ENCODE measurements at regions not wholly inside any gene's neighbourhood (a gene's known extent, or its start where the extent isn't known, plus 50 kb on each side); places are given as distances from the start of the nearest gene placed in this dataset.

DNA sequence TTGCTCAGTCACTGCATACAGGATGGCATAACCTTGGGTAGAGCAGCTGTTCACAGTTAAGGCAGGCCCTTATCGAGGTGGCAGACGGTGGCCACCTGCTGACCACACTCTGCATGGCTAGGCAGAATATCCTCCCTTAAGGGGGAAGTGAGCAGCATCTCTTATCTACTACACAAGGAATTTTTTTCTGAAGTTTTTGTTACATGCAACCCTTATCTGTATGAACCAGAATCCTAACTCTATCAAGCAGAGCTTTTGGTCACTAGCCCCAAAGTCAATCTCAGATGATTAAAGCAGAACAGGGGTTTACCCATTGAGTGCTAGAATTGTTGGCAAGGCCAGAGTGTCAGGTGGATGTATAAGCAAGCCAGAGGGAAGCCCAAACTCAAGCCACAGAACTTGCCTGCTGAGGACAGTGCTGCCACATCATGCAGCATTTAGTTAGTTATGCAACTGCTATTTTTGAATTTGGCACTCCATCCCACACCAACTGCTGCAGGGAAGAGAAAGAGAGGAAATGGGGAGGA, 192.8 kb downstream of the TBX5 start:
- DNase-seq (ENCODE audit: low read depth, low spot score) = no peak
- H3K4me3 ChIP-seq (ENCODE audit: low read length) = no peak overlapping the region

DNA sequence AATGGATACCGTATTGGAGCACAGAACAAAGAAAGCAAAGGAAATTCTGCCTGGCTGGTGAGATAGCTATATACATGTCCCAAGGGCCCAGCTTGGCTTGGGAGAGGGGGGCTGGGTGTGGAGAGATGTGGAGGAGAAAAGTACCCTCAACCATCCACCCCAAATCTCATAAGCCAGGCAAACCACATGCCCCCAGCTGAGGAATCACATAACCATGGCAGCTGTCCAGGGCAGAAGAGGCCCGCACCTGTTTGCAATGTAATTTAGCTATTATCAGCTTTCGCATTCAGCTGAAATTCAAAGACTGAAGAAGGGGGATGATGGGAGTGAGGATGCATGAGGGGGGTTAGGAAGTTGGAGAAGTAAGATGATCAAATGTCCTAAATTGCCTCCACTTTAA, 196.1 kb downstream of the TBX5 start:
- no peak for DNase-seq (ENCODE audit: low read depth, low spot score)
- H3K4me3 ChIP-seq (ENCODE audit: low read length) = no peak overlapping the region

- no peak for DNase-seq (ENCODE audit: low read depth, low spot score)
Observed at GRCh38 chr12:114206525-114206924, 199.4 kb downstream of the TBX5 start.

GRCh38 chr12:114201794-114202193, 204.2 kb downstream of the TBX5 start:
- no peak for DNase-seq (ENCODE audit: low read depth, low spot score)
- H3K4me3 ChIP-seq (ENCODE audit: low read length) = no peak overlapping the region

More at GRCh38 chr12:114206525-114206924, 199.4 kb downstream of the TBX5 start:
- H3K4me3 ChIP-seq (ENCODE audit: low read length) = no peak overlapping the region

- no peak for DNase-seq (ENCODE audit: low read depth, low spot score)
- no peak overlapping the region for H3K4me3 ChIP-seq (ENCODE audit: low read length)
Observed at GRCh38 chr12:114194956-114195355, 211.0 kb downstream of the TBX5 start.

DNA sequence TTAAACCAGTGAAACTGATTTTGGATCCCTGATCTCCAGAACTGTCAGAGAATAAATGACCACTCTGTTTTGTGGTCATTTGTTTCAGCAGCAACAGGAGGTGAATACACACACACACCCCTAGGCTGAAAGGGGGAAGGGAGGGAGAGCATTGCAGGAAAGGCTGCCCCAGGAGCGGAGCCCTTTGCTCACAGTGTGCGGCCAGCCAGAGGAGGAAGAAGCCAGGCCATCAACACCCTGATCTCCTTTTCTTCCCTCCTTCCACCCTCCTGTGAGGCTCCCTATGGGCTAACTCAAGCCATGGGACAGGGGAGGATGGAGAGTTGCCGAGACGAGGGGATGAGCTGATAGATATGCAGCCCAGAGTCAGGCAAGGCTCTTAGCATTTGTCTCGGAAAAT, 211.9 kb downstream of the TBX5 start:
- no peak for DNase-seq (ENCODE audit: low read depth, low spot score)
- no peak overlapping the region for H3K4me3 ChIP-seq (ENCODE audit: low read length)

GRCh38 chr12:114193474-114193873, 212.5 kb downstream of the TBX5 start:
- no peak overlapping the region for H3K4me3 ChIP-seq (ENCODE audit: low read length)
- DNase-seq (ENCODE audit: low read depth, low spot score) = no peak

- DNase-seq (ENCODE audit: low read depth, low spot score) = no peak
- no peak overlapping the region for H3K4me3 ChIP-seq (ENCODE audit: low read length)
Observed at GRCh38 chr12:114192549-114192948, 213.4 kb downstream of the TBX5 start.

DNA sequence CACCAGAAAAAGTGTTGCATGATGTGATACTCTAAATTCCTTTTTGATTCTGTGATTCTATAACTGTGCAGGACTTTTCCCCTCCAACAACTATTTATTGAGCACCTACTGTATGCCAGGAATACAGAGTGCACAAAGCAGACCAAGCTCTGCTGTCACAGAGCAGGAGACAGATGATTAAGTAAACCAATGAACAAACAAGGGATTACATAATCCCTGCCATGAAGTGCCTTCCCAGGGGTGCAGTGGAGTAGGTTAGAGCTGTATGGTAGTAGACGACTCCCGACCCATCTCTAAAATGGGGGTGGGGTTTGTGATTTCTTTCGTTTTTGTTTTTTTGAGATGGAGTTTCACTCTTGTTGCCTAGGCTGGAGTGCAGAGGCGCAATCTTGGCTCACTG, 213.9 kb downstream of the TBX5 start:
- no peak for DNase-seq (ENCODE audit: low read depth, low spot score)
- no peak overlapping the region for H3K4me3 ChIP-seq (ENCODE audit: low read length)

- no peak for DNase-seq (ENCODE audit: low read depth, low spot score)
- no peak overlapping the region for H3K4me3 ChIP-seq (ENCODE audit: low read length)
Observed at GRCh38 chr12:114191581-114191980, 214.4 kb downstream of the TBX5 start.

- no peak overlapping the region for H3K4me3 ChIP-seq (ENCODE audit: low read length)
- no peak for DNase-seq (ENCODE audit: low read depth, low spot score)
Observed at GRCh38 chr12:114190971-114191370, 215.0 kb downstream of the TBX5 start.

- H3K4me3 ChIP-seq (ENCODE audit: low read length) = no peak overlapping the region
- DNase-seq (ENCODE audit: low read depth, low spot score) = no peak
Observed at GRCh38 chr12:114189266-114189665, 216.7 kb downstream of the TBX5 start.

DNA sequence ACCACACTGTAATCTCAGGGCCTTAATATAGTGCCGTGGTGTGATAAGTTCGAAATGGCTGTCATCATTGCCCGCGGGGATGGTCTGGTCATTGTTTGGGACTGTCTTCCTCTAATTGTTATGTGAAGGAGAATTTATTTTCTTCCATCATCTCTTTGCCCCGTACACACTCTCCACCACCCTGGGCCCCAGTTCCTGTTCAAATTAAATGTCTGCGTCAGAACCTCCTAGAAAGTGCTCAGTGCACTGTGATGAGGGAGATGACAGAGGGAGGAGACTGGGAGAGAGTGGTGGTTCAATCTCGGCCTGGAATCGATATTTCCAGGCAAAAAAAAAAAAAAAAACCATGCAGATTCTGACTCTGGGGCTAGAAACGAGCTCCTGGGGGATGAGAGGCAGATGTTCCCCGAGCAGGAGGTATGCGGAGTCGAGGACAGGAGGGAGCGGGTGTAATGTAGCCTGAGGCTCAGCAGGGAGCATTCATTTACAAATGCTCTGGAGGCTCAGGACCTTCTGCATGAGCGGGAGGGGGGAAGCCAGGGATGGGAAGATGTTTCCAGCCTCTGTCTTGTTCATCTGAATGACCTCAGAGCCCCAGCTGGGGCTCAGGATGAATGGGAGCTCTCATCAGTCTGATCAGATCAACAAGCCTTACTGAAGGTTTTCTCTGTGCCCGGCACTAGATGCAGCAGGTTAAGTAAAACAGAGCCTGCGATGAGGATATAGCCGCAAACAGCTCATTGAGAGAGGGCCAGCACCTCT, 219.5 kb downstream of the TBX5 start:
- no peak for DNase-seq (ENCODE audit: low read depth, low spot score)
- no peak overlapping the region for H3K4me3 ChIP-seq (ENCODE audit: low read length)

GRCh38 chr12:114185036-114185435, 218.9 kb upstream of the RBM19 start:
- no peak overlapping the region for H3K4me3 ChIP-seq (ENCODE audit: low read length)
- no peak for DNase-seq (ENCODE audit: low read depth, low spot score)

DNA sequence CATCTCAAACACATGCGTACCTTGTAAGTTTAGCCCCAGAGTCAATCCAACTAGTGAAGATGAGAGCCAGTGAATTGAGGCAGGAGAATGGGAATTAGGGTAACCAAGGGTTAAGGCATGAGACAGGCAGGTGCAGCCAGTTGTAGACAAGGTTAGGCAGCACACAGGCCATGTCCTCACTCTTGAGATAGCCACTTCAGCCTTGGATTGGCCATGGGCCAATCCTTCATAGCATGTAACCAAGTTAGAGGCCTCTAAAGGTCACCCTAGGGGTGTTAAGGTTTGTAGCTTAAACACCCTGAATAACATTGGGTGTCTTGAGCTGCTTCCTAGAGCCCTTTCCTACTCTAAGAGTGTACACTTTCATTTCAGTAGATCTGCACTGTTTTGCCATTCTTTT, 208.2 kb upstream of the RBM19 start:
- H3K4me3 ChIP-seq (ENCODE audit: low read length) = no peak overlapping the region
- no peak for DNase-seq (ENCODE audit: low read depth, low spot score)

DNA sequence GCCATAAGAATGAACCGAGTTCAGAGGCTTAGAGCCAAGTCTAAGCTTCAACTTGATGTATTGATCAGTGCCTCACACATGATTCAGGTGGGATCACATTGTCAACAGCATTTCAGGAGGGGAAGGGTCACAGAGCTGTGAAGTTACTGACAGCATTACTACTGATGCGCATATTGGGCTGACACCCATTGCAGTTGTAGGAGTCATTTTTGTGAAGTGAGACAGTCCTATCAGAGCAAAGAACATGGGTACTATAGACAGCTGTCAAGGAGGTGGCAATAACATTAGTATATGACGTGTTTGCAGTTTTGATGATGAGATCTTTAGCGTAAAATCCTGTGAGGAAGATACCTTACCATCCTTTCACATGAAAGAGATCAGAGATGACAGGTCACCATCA, 206.0 kb upstream of the RBM19 start:
- no peak for DNase-seq (ENCODE audit: low read depth, low spot score)
- no peak overlapping the region for H3K4me3 ChIP-seq (ENCODE audit: low read length)

DNA sequence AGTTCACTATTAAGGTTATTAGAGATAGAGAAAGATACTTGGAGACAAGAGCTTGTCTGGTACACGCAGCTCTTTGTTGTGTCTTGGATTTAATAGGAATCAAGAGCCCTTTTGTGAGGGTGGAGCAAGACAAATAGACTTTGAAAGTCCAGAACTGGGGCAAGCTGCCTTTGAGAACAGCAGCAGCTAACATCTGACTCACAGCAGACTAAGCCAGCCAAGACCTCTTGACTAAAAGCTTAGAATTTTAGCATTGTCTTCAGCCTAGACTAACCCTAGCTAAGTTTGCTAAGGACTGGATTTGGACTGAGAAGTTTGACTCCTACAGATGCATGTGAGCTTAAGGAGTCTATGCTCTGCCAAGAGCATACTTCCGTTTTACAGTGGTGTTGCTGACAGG, 201.9 kb upstream of the RBM19 start:
- no peak overlapping the region for H3K4me3 ChIP-seq (ENCODE audit: low read length)
- no peak for DNase-seq (ENCODE audit: low read depth, low spot score)

GRCh38 chr12:114167431-114167830, 201.3 kb upstream of the RBM19 start:
- no peak for DNase-seq (ENCODE audit: low read depth, low spot score)
- no peak overlapping the region for H3K4me3 ChIP-seq (ENCODE audit: low read length)

DNA sequence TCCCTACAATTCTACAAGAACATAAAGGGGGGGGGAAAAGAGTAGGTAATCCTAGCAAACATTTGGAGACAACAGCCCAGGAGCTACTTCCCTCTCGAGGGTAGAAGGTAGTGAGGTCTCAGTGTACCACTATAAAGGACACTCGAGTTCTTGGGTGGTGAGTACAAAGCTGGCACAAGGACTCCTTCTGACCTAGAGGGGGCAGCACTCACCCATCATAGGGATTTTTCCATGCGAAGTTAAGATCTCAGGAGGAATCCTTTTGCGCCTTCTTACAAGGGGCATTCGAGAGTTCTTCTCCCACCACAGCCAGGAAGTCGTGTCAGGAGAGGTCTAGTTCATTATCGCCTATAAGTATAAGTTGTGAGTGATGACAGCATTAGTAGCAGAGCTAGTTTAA, 200.2 kb upstream of the RBM19 start:
- DNase-seq (ENCODE audit: low read depth, low spot score) = peak; percentile 15

DNA sequence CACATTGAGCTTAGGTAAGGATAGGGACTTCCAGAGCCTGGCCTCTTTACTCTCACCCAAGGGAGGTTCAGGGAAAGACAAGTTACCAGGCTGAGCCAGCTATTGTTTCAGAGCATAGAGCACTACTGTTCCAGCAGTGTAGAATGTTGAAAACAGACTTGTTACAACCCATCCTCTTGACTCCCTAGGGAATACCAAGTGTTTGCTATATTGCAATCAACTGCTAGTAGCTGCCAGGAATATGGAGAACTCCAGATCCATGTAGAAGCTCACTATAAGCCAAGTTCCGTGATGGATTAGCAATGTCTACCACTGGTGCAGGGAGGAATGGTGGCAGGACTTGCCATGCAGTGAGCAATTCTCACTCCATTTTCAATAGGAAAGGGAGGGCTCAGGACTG, 199.8 kb upstream of the RBM19 start:
- DNase-seq (ENCODE audit: low read depth, low spot score) = no peak
- no peak overlapping the region for H3K4me3 ChIP-seq (ENCODE audit: low read length)

More for the DNA sequence above, 200.2 kb upstream of the RBM19 start:
- no peak overlapping the region for H3K4me3 ChIP-seq (ENCODE audit: low read length)

- H3K4me3 ChIP-seq (ENCODE audit: low read length) = no peak overlapping the region
- no peak for DNase-seq (ENCODE audit: low read depth, low spot score)
Observed at GRCh38 chr12:114164351-114164750, 198.2 kb upstream of the RBM19 start.

Data from Jurkat, Clone E6-1 (cell line).